HEK293 (cell line): ENCODE measurements at regions not wholly inside any gene's neighbourhood (a gene's known extent, or its start where the extent isn't known, plus 50 kb on each side); places are given as distances from the start of the nearest gene placed in this dataset.

Source experiments
- CTCF ChIA-PET: fragments of 350-600 bp; formaldehyde crosslinking; extraction: SDS; loops from one replicate; lab custom pipeline; 2021; ENCODE audit warnings: antibody characterized with exemption; lab: Yijun Ruan, JAX
- POLR2A ChIA-PET: fragments of 300-600 bp; formaldehyde crosslinking; extraction: SDS; loops from one replicate; lab custom pipeline; 2020; ENCODE audit warnings: antibody characterized with exemption, inconsistent platforms; lab: Yijun Ruan, JAX
- H3K27ac ChIP-seq: fragments of 200-500 bp; sonication (Bioruptor generic); 2 replicates; pipeline ENCODE4 v1.5.1; 2014; ENCODE audit warnings: low read depth, low read length, control low read depth, inconsistent platforms; ENCODE audit errors: extremely low read depth
- H3K36me3 ChIP-seq, 2 experiments: fragments of 200-500 bp in 1 of 2; sonication (Bioruptor generic) in 1 of 2; 1 replicate in 1 of 2; 2 replicates in 1 of 2; pipeline ENCODE4 v1.5.1; 2014 to 2017; ENCODE audit warnings: inconsistent platforms in 2 of 2, low read length in 2 of 2; ENCODE audit not compliant: control insufficient read depth in 2 of 2, insufficient read depth in 1 of 2
- H3K4me1 ChIP-seq: fragments of 200-500 bp; sonication (Bioruptor generic); 2 replicates; pipeline ENCODE4 v1.5.1; 2014; ENCODE audit warnings: mild to moderate bottlenecking, low read length, inconsistent platforms; ENCODE audit not compliant: control insufficient read depth, insufficient read depth
- H3K4me3 ChIP-seq: 2 replicates; pipeline ENCODE4 v1.5.1; 2011; ENCODE audit warnings: low read depth, mild to moderate bottlenecking, control low read depth, low read length, moderate library complexity
- H3K9me3 ChIP-seq: fragments of 200-500 bp; sonication (Bioruptor generic); 2 replicates; pipeline ENCODE4 v1.5.1; 2014; ENCODE audit warnings: low read depth, low read length, inconsistent platforms; ENCODE audit not compliant: control insufficient read depth, insufficient read depth
- HOXD13 ChIP-seq: sonication (generic); formaldehyde crosslinking; IDR thresholded peaks from 2 replicates; pipeline ENCODE4 v1.8.0; 2022; ENCODE audit warnings: missing genetic modification reagents, borderline replicate concordance
- PRDM10 ChIP-seq: fragments of 450-650 bp; formaldehyde crosslinking; IDR thresholded peaks from 2 replicates; pipeline ENCODE4 v1.5.1; 2016; ENCODE audit warnings: missing biosample characterization, missing genetic modification characterization
- RBAK ChIP-seq: fragments of 450-650 bp; formaldehyde crosslinking; IDR thresholded peaks from 2 replicates; pipeline ENCODE4 v1.5.1; 2016; ENCODE audit warnings: missing biosample characterization, missing genetic modification characterization
- REPIN1 ChIP-seq: fragments of 450-650 bp; formaldehyde crosslinking; IDR thresholded peaks from 2 replicates; pipeline ENCODE4 v1.5.1; 2017; ENCODE audit warnings: missing biosample characterization, missing genetic modification characterization, low read depth
- SCRT2 ChIP-seq: fragments of 450-650 bp; formaldehyde crosslinking; IDR thresholded peaks from 2 replicates; pipeline ENCODE4 v1.5.1; 2016; ENCODE audit warnings: missing biosample characterization, missing genetic modification characterization
- TSHZ1 ChIP-seq: fragments of 450-650 bp; formaldehyde crosslinking; IDR thresholded peaks from 2 replicates; pipeline ENCODE4 v1.5.1; 2016; ENCODE audit warnings: missing biosample characterization, missing genetic modification characterization, borderline replicate concordance
- ZBTB6 ChIP-seq: fragments of 450-650 bp; formaldehyde crosslinking; IDR thresholded peaks from 2 replicates; pipeline ENCODE4 v1.5.1; 2017; ENCODE audit warnings: missing biosample characterization, missing genetic modification characterization
- ZNF174 ChIP-seq: fragments of 450-650 bp; formaldehyde crosslinking; IDR thresholded peaks from 2 replicates; pipeline ENCODE4 v1.5.0; 2017; ENCODE audit warnings: missing biosample characterization, mild to moderate bottlenecking, missing genetic modification characterization
- ZNF23 ChIP-seq: fragments of 450-650 bp; formaldehyde crosslinking; IDR thresholded peaks from 2 replicates; pipeline ENCODE4 v1.5.1; 2016; ENCODE audit warnings: missing biosample characterization, missing genetic modification characterization, borderline replicate concordance
- ZNF391 ChIP-seq: fragments of 450-650 bp; formaldehyde crosslinking; IDR thresholded peaks from 2 replicates; pipeline ENCODE4 v1.5.1; 2016; ENCODE audit warnings: low read depth, missing biosample characterization, missing genetic modification characterization, borderline replicate concordance
- ZNF426 ChIP-seq: fragments of 450-650 bp; formaldehyde crosslinking; IDR thresholded peaks from 2 replicates; pipeline ENCODE4 v1.5.1; 2017; ENCODE audit warnings: missing biosample characterization, missing genetic modification characterization, mild to moderate bottlenecking, inconsistent platforms, moderate library complexity
- ZNF48 ChIP-seq: fragments of 450-650 bp; formaldehyde crosslinking; IDR thresholded peaks from 2 replicates; pipeline ENCODE4 v1.5.1; 2016; ENCODE audit warnings: missing biosample characterization, missing genetic modification characterization
- ZNF501 ChIP-seq: fragments of 450-650 bp; formaldehyde crosslinking; IDR thresholded peaks from 2 replicates; pipeline ENCODE4 v1.5.1; 2016; ENCODE audit warnings: missing biosample characterization, missing genetic modification characterization
- ZNF513 ChIP-seq: fragments of 450-650 bp; IDR thresholded peaks from 2 replicates; pipeline ENCODE4 v1.5.1; 2018; ENCODE audit warnings: missing biosample characterization, missing genetic modification characterization
- ZNF768 ChIP-seq: fragments of 450-650 bp; formaldehyde crosslinking; IDR thresholded peaks from 2 replicates; pipeline ENCODE4 v1.5.1; 2018; ENCODE audit warnings: missing biosample characterization, mild to moderate bottlenecking, missing genetic modification characterization
- ZSCAN16 ChIP-seq: fragments of 450-650 bp; formaldehyde crosslinking; IDR thresholded peaks from 2 replicates; pipeline ENCODE4 v1.5.1; 2016; ENCODE audit warnings: missing biosample characterization, missing genetic modification characterization

- TF ChIP-seq ZNF513 (tag by site-specific recombination), result no peak
- no peak for TF ChIP-seq ZNF391 (tag by site-specific recombination)
- no peak for TF ChIP-seq ZNF23 (tag by site-specific recombination)
- TF ChIP-seq, all 188 proteins: peak for 12
Observed at GRCh38 chr6:56359201-56359899, 112.0 kb upstream of the COL21A1 start (continued).

GRCh38 chr6:56357616-56358373, 110.4 kb upstream of the COL21A1 start:
- H3K4me1 ChIP-seq, result no peaks in the 10 kb centered on the region
- CTCF ChIA-PET, result interaction anchor here (0.7 to 7.1 kb wide), 16 partner anchors 12 to 598 kb away, joined by 3 to 117 read pairs (median 4); partner anchors contain the start of gene BEND6
- TF ChIP-seq ZNF513 (tag by site-specific recombination) (no peak), RBAK (tag by site-specific recombination) (no peak), HOXD13 (CRISPR knock-in tag) (no peak), ZBTB6 (tag by site-specific recombination) (no peak), ZNF426 (no peak), TSHZ1 (tag by site-specific recombination) (no peak), ZSCAN16 (tag by site-specific recombination) (no peak)
- TF ChIP-seq, all 188 proteins: peak for 0
- Histone ChIP-seq H3K27ac (no peak overlapping the region), H3K36me3 (no peaks in the 10 kb centered on the region), H3K9me3 (no peaks in the 10 kb centered on the region), H3K4me3 (no peak overlapping the region)
- POLR2A ChIA-PET, result no interaction called here

- ChIA-PET POLR2A (no interaction called here), CTCF (interaction anchor here (0.7 to 7.1 kb wide), 8 partner anchors 14 to 495 kb away, joined by 3 to 117 read pairs (median 3); no protein-coding TSS in a partner anchor)
- H3K4me3 ChIP-seq, result no peak overlapping the region
- no peak overlapping the region for H3K27ac ChIP-seq
- no peaks in the 10 kb centered on the region for H3K4me1 ChIP-seq
- no peaks in the 10 kb centered on the region for H3K9me3 ChIP-seq
- H3K36me3 ChIP-seq, result no peaks in the 10 kb centered on the region
- TF ChIP-seq ZNF501 (tag by site-specific recombination) (no peak), SCRT2 (tag by site-specific recombination) (no peak), ZNF768 (tag by site-specific recombination) (no peak), ZNF48 (tag by site-specific recombination) (no peak), ZNF174 (no peak), REPIN1 (tag by site-specific recombination) (no peak), PRDM10 (tag by site-specific recombination) (no peak)
Observed at GRCh38 chr6:56356426-56356825, 109.0 kb upstream of the COL21A1 start.
